IMR-90 (cell line): ENCODE measurements at regions not wholly inside any gene's neighbourhood (a gene's known extent, or its start where the extent isn't known, plus 50 kb on each side); places are given as distances from the start of the nearest gene placed in this dataset.
A peak's percentile ranks its signal among the peaks of the same experiment; 100 is the strongest.

ENCODE experiments used
- ATAC-seq: fragments of 200-7000 bp; cut with Tn5 transposase; 2 replicates; pipeline ENCODE4 v1.9.1; 2020; ENCODE audit warnings: low read depth, mild to moderate bottlenecking, moderate library complexity
- BruUV-seq: library from RNA; stranded (reverse); fragments of 400-500 nt; replicated peaks from 2 replicates; lab custom pipeline; 2021; lab: Mats Ljungman, UMichigan
- CTCF ChIA-PET: fragments of 300-600 bp; formaldehyde crosslinking; extraction: SDS; loops from one replicate; lab custom pipeline; 2021; ENCODE audit warnings: antibody characterized with exemption; lab: Yijun Ruan, JAX
- POLR2A ChIA-PET: fragments of 300-600 bp; sonication (Branson Sonifier 250); formaldehyde crosslinking; loops from one replicate; lab custom pipeline; 2022; ENCODE audit warnings: antibody characterized with exemption; ENCODE audit not compliant: unreplicated experiment; lab: Charles Lee
- DNase-seq: peaks from one replicate; pipeline ENCODE4 v3.0.0; 2013
- H2AFZ ChIP-seq: replicated peaks from 2 replicates; pipeline ENCODE3; 2013; ENCODE audit warnings: low read length, mild to moderate bottlenecking; ENCODE audit not compliant: poor library complexity
- H2AK5ac ChIP-seq: 2 replicates; pipeline ENCODE4 v1.6.1; 2013; ENCODE audit warnings: low read depth, low read length, inconsistent platforms
- H2AK9ac ChIP-seq: replicated peaks from 2 replicates; pipeline ENCODE3; 2013; ENCODE audit warnings: mild to moderate bottlenecking, low read depth, low read length, moderate library complexity; ENCODE audit not compliant: poor library complexity
- H2BK120ac ChIP-seq: 2 replicates; pipeline ENCODE4 v1.6.1; 2013; ENCODE audit warnings: low read depth, low read length, inconsistent platforms
- H2BK15ac ChIP-seq: 3 replicates; pipeline ENCODE4 v1.6.1; 2013; ENCODE audit warnings: low read depth, low read length, inconsistent platforms
- H2BK20ac ChIP-seq: 2 replicates; pipeline ENCODE4 v1.6.1; 2013; ENCODE audit warnings: low read depth, mild to moderate bottlenecking, inconsistent platforms, low read length, moderate library complexity
- H2BK5ac ChIP-seq: 2 replicates; pipeline ENCODE4 v1.6.1; 2013; ENCODE audit warnings: mild to moderate bottlenecking, low read depth, low read length, inconsistent platforms; ENCODE audit not compliant: poor library complexity, severe bottlenecking
- H3K14ac ChIP-seq: replicated peaks from 2 replicates; pipeline ENCODE4 v1.6.1; 2013; ENCODE audit warnings: low read depth, low read length, inconsistent platforms
- H3K18ac ChIP-seq: 2 replicates; pipeline ENCODE4 v1.6.1; 2013; ENCODE audit warnings: low read depth, low read length, control low read depth
- H3K23ac ChIP-seq: 2 replicates; pipeline ENCODE4 v1.6.1; 2013; ENCODE audit warnings: low read depth, low read length, inconsistent platforms
- H3K27ac ChIP-seq: 2 replicates; pipeline ENCODE4 v1.5.1; 2013; ENCODE audit warnings: mild to moderate bottlenecking, control low read depth, low read length; ENCODE audit not compliant: insufficient read depth
- H3K27me3 ChIP-seq: 2 replicates; pipeline ENCODE4 v1.6.1; 2013; ENCODE audit warnings: low read length; ENCODE audit not compliant: control insufficient read depth, insufficient read depth
- H3K36me3 ChIP-seq: 2 replicates; pipeline ENCODE4 v1.6.1; 2013; ENCODE audit warnings: low read length, mixed read lengths; ENCODE audit not compliant: control insufficient read depth, insufficient read depth
- H3K4ac ChIP-seq: 2 replicates; pipeline ENCODE4 v1.6.1; 2013; ENCODE audit warnings: low read depth, low read length, inconsistent platforms
- H3K4me1 ChIP-seq: 2 replicates; pipeline ENCODE4 v1.6.1; 2013; ENCODE audit warnings: low read length, mixed read lengths; ENCODE audit not compliant: control insufficient read depth, insufficient read depth
- H3K4me2 ChIP-seq: 2 replicates; pipeline ENCODE4 v1.6.1; 2013; ENCODE audit warnings: low read depth, mild to moderate bottlenecking, control low read depth, low read length, moderate library complexity
- H3K4me3 ChIP-seq: 2 replicates; pipeline ENCODE4 v1.5.1; 2013; ENCODE audit warnings: low read depth, mild to moderate bottlenecking, control low read depth, low read length, moderate library complexity; ENCODE audit not compliant: insufficient read depth
- H3K56ac ChIP-seq: 2 replicates; pipeline ENCODE4 v1.6.1; 2013; ENCODE audit warnings: low read length, inconsistent platforms; ENCODE audit not compliant: insufficient read depth; ENCODE audit errors: extremely low read depth
- H3K79me1 ChIP-seq, 2 experiments: 2 replicates each; pipeline ENCODE4 v1.6.1; 2013; ENCODE audit warnings: low read length in 2 of 2, inconsistent platforms in 1 of 2, low read depth in 1 of 2
- H3K9ac ChIP-seq: 2 replicates; pipeline ENCODE4 v1.6.1; 2013; ENCODE audit warnings: low read depth, low read length, control low read depth
- H3K9me1 ChIP-seq: 2 replicates; pipeline ENCODE4 v1.6.1; 2013; ENCODE audit warnings: low read length, inconsistent platforms; ENCODE audit not compliant: insufficient read depth
- H3K9me3 ChIP-seq: 2 replicates; pipeline ENCODE4 v1.6.1; 2013; ENCODE audit warnings: low read length; ENCODE audit not compliant: control insufficient read depth, insufficient read depth
- H4K20me1 ChIP-seq: 2 replicates; pipeline ENCODE4 v1.6.1; 2013; ENCODE audit warnings: low read length, inconsistent platforms; ENCODE audit not compliant: insufficient read depth
- H4K5ac ChIP-seq: 2 replicates; pipeline ENCODE4 v1.6.1; 2013; ENCODE audit warnings: mild to moderate bottlenecking, low read depth, low read length, control low read depth
- H4K8ac ChIP-seq, 2 experiments: 2 replicates each; pipeline ENCODE4 v1.6.1; 2013; ENCODE audit warnings: low read depth in 2 of 2, low read length in 2 of 2, control low read depth in 1 of 2, inconsistent platforms in 1 of 2
- H4K91ac ChIP-seq: 2 replicates; pipeline ENCODE4 v1.6.1; 2013; ENCODE audit warnings: low read depth, low read length, inconsistent platforms; ENCODE audit not compliant: insufficient read depth
- CEBPB ChIP-seq: IDR thresholded peaks from 2 replicates; pipeline ENCODE4 v1.6.1; 2012; ENCODE audit warnings: low read depth, low read length, improper control_type of control experiment
- ELK1 ChIP-seq: fragments of 150-350 bp; IDR thresholded peaks from 2 replicates; pipeline ENCODE4 v1.6.1; 2016; ENCODE audit warnings: low read depth, mild to moderate bottlenecking, low read length, moderate library complexity, borderline replicate concordance
- FOS ChIP-seq: fragments of 150-350 bp; IDR thresholded peaks from 2 replicates; pipeline ENCODE4 v1.6.1; 2016; ENCODE audit warnings: low read depth, low read length
- MAFK ChIP-seq: IDR thresholded peaks from 2 replicates; pipeline ENCODE4 v1.6.1; 2012; ENCODE audit warnings: low read depth, low read length, improper control_type of control experiment
- MXI1 ChIP-seq: IDR thresholded peaks from 2 replicates; pipeline ENCODE4 v1.6.1; 2012; ENCODE audit warnings: low read depth, mild to moderate bottlenecking, low read length, moderate library complexity, borderline replicate concordance
- POLR2A ChIP-seq: IDR thresholded peaks from 2 replicates; pipeline ENCODE4 v1.6.1; 2012; ENCODE audit warnings: mild to moderate bottlenecking, low read depth, low read length
- RCOR1 ChIP-seq: IDR thresholded peaks from 2 replicates; pipeline ENCODE4 v1.6.1; 2012; ENCODE audit warnings: mild to moderate bottlenecking, low read length, improper control_type of control experiment; ENCODE audit not compliant: insufficient replicate concordance
- SMC3 ChIP-seq: fragments of 150-350 bp; IDR thresholded peaks from 2 replicates; pipeline ENCODE4 v1.6.1; 2016; ENCODE audit warnings: low read depth, mild to moderate bottlenecking, antibody characterized with exemption, low read length, moderate library complexity
- WGBS, 2 experiments: methylation state at CpG; one replicate each; pipeline versions ENCODE4 v1.1.5 to v1.1.7; 2013; ENCODE audit warnings: missing lambda C conversion rate in 2 of 2; ENCODE audit not compliant: insufficient read length in 1 of 2; ENCODE audit errors: extremely low coverage in 2 of 2; 5-methylcytosine and 5-hydroxymethylcytosine counted together
- dilution Hi-C: fragments of 300-500 bp; cut with HindIII; formaldehyde crosslinking; loops from one replicate; pipeline ENCODE4 v1.14.3; 2018; ENCODE audit warnings: low sequenced_read_pairs; ENCODE audit not compliant: unreplicated experiment
- in situ Hi-C: fragments of 300-500 bp; cut with MboI; formaldehyde crosslinking; loops from 3 replicates; pipeline ENCODE4 v1.14.3; 2019; ENCODE audit warnings: low sequenced_read_pairs, inconsistent platforms, mixed read lengths
- intact Hi-C: fragments of 100-400 bp; cut with micrococcal nuclease; formaldehyde crosslinking; loops from 2 replicates; pipeline ENCODE4 v1.10.0; 2022

DNA sequence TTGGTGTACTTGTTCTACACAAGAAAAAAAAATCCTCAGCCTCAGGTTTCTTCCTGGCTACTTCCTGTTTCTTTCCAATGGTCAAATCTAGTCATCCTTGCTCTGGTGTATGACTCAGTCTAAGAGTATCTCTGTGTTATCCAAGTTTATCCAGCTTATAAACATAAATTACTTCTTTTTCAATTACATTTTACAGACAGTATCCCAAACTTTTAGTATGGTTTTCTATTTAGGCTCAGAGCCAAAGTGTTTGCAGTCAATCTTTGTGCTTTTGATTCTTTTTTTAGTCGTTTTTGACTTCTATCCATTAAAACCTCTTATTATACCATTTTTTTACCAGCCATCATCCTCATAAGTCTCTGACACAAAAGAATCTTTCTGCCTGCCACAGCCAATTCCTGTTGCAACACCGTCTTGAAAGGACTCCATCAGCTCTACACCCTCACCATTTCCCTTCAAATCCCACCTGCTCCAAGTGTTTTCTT is 294.6 kb downstream of the PTEN start:
- Histone ChIP-seq H3K56ac (peak overlapping the region; percentile 71), H3K9ac (0 out of 2 replicates have a peak overlapping the region, but pooled peaks have one; percentile 3), H3K36me3 (no peaks in the 10 kb centered on the region), H4K91ac (peak overlapping the region; percentile 80), H4K20me1 (no peaks in the 10 kb centered on the region), H3K27ac (peak overlapping the region; percentile 83), H2BK120ac (peak overlapping the region; percentile 98), H3K4ac (peak overlapping the region; percentile 97), H3K79me1 (peaks cover 0 to 8% of the 10 kb centered on the region in 2 experiments; a peak in 1 of 4 replicates), H3K23ac (peak overlapping the region; percentile 94), H3K4me1 (peaks cover 21% of the 10 kb centered on the region), H2BK5ac (peak overlapping the region; percentile 96), H3K27me3 (no peaks in the 10 kb centered on the region), H3K4me3 (no peak overlapping the region), H2BK15ac (peak overlapping the region; percentile 25; the same call in 2 of the 3 replicates), H3K18ac (peak overlapping the region; percentile 91), H2AK5ac (no peak overlapping the region), H3K9me3 (no peaks in the 10 kb centered on the region), H3K9me1 (peaks cover 21% of the 10 kb centered on the region), H2AK9ac (peak overlapping the region; percentile 22), H2BK20ac (peak overlapping the region; percentile 93), H4K8ac (peak overlapping the region; percentile 1 to 74; a peak in 3 of 4 replicates), H4K5ac (peak overlapping the region; percentile 68), H3K14ac (peak overlapping the region; percentile 92), H2AFZ (peak overlapping the region; percentile 50), H3K4me2 (peak overlapping the region; percentile 62)
- in situ Hi-C loops: no loop called here
- CTCF ChIA-PET: no interaction called here
- no TSS peak for BruUV-seq
- TF ChIP-seq CEBPB: peak; percentile 90
- no peak for TF ChIP-seq MXI1
- TF ChIP-seq ELK1: no peak
- TF ChIP-seq POLR2A: no peak
- TF ChIP-seq RCOR1: no peak
- TF ChIP-seq MAFK: no peak
- TF ChIP-seq FOS: peak; percentile 88
- TF ChIP-seq SMC3: no peak
- POLR2A ChIA-PET: interaction anchor here (0.7 kb wide), 1 partner anchor 408 kb away, joined by 3 read pairs; no protein-coding TSS in a partner anchor
- intact Hi-C loops: loop anchor here (1.0 to 10.0 kb wide), 3 partner anchors 186 to 397 kb away; no protein-coding TSS in a partner anchor
- WGBS, 2 experiments: 0% methylated on average over 2 of the region's 2 CpGs; no CpG with 5 or more reads in 1 of the 2 experiments
- dilution Hi-C loops: no loop called here
- peak; percentile 73 for ATAC-seq
- DNase-seq: peak; percentile 96
